IMR-90 (cell line): ENCODE measurements at regions not wholly inside any gene's neighbourhood (a gene's known extent, or its start where the extent isn't known, plus 50 kb on each side); places are given as distances from the start of the nearest gene placed in this dataset.
A peak's percentile ranks its signal among the peaks of the same experiment; 100 is the strongest.

Experiments used
- ATAC-seq: fragments of 200-7000 bp; cut with Tn5 transposase; 2 replicates; pipeline ENCODE4 v1.9.1; 2020; ENCODE audit warnings: low read depth, mild to moderate bottlenecking, moderate library complexity
- BruUV-seq: library from RNA; stranded (reverse); fragments of 400-500 nt; replicated peaks from 2 replicates; lab custom pipeline; 2021; lab: Mats Ljungman, UMichigan
- CTCF ChIA-PET: fragments of 300-600 bp; formaldehyde crosslinking; extraction: SDS; loops from one replicate; lab custom pipeline; 2021; ENCODE audit warnings: antibody characterized with exemption; lab: Yijun Ruan, JAX
- POLR2A ChIA-PET: fragments of 300-600 bp; sonication (Branson Sonifier 250); formaldehyde crosslinking; loops from one replicate; lab custom pipeline; 2022; ENCODE audit warnings: antibody characterized with exemption; ENCODE audit not compliant: unreplicated experiment; lab: Charles Lee
- DNase-seq: peaks from one replicate; pipeline ENCODE4 v3.0.0; 2013
- H2AFZ ChIP-seq: replicated peaks from 2 replicates; pipeline ENCODE3; 2013; ENCODE audit warnings: low read length, mild to moderate bottlenecking; ENCODE audit not compliant: poor library complexity
- H2AK5ac ChIP-seq: 2 replicates; pipeline ENCODE4 v1.6.1; 2013; ENCODE audit warnings: low read depth, low read length, inconsistent platforms
- H2AK9ac ChIP-seq: replicated peaks from 2 replicates; pipeline ENCODE3; 2013; ENCODE audit warnings: mild to moderate bottlenecking, low read depth, low read length, moderate library complexity; ENCODE audit not compliant: poor library complexity
- H2BK120ac ChIP-seq: 2 replicates; pipeline ENCODE4 v1.6.1; 2013; ENCODE audit warnings: low read depth, low read length, inconsistent platforms
- H2BK15ac ChIP-seq: 3 replicates; pipeline ENCODE4 v1.6.1; 2013; ENCODE audit warnings: low read depth, low read length, inconsistent platforms
- H2BK20ac ChIP-seq: 2 replicates; pipeline ENCODE4 v1.6.1; 2013; ENCODE audit warnings: low read depth, mild to moderate bottlenecking, inconsistent platforms, low read length, moderate library complexity
- H2BK5ac ChIP-seq: 2 replicates; pipeline ENCODE4 v1.6.1; 2013; ENCODE audit warnings: mild to moderate bottlenecking, low read depth, low read length, inconsistent platforms; ENCODE audit not compliant: poor library complexity, severe bottlenecking
- H3K14ac ChIP-seq: replicated peaks from 2 replicates; pipeline ENCODE4 v1.6.1; 2013; ENCODE audit warnings: low read depth, low read length, inconsistent platforms
- H3K18ac ChIP-seq: 2 replicates; pipeline ENCODE4 v1.6.1; 2013; ENCODE audit warnings: low read depth, low read length, control low read depth
- H3K23ac ChIP-seq: 2 replicates; pipeline ENCODE4 v1.6.1; 2013; ENCODE audit warnings: low read depth, low read length, inconsistent platforms
- H3K27ac ChIP-seq: 2 replicates; pipeline ENCODE4 v1.5.1; 2013; ENCODE audit warnings: mild to moderate bottlenecking, control low read depth, low read length; ENCODE audit not compliant: insufficient read depth
- H3K27me3 ChIP-seq: 2 replicates; pipeline ENCODE4 v1.6.1; 2013; ENCODE audit warnings: low read length; ENCODE audit not compliant: control insufficient read depth, insufficient read depth
- H3K36me3 ChIP-seq: 2 replicates; pipeline ENCODE4 v1.6.1; 2013; ENCODE audit warnings: low read length, mixed read lengths; ENCODE audit not compliant: control insufficient read depth, insufficient read depth
- H3K4ac ChIP-seq: 2 replicates; pipeline ENCODE4 v1.6.1; 2013; ENCODE audit warnings: low read depth, low read length, inconsistent platforms
- H3K4me1 ChIP-seq: 2 replicates; pipeline ENCODE4 v1.6.1; 2013; ENCODE audit warnings: low read length, mixed read lengths; ENCODE audit not compliant: control insufficient read depth, insufficient read depth
- H3K4me2 ChIP-seq: 2 replicates; pipeline ENCODE4 v1.6.1; 2013; ENCODE audit warnings: low read depth, mild to moderate bottlenecking, control low read depth, low read length, moderate library complexity
- H3K4me3 ChIP-seq: 2 replicates; pipeline ENCODE4 v1.5.1; 2013; ENCODE audit warnings: low read depth, mild to moderate bottlenecking, control low read depth, low read length, moderate library complexity; ENCODE audit not compliant: insufficient read depth
- H3K56ac ChIP-seq: 2 replicates; pipeline ENCODE4 v1.6.1; 2013; ENCODE audit warnings: low read length, inconsistent platforms; ENCODE audit not compliant: insufficient read depth; ENCODE audit errors: extremely low read depth
- H3K79me1 ChIP-seq, 2 experiments: 2 replicates each; pipeline ENCODE4 v1.6.1; 2013; ENCODE audit warnings: low read length in 2 of 2, inconsistent platforms in 1 of 2, low read depth in 1 of 2
- H3K9ac ChIP-seq: 2 replicates; pipeline ENCODE4 v1.6.1; 2013; ENCODE audit warnings: low read depth, low read length, control low read depth
- H3K9me1 ChIP-seq: 2 replicates; pipeline ENCODE4 v1.6.1; 2013; ENCODE audit warnings: low read length, inconsistent platforms; ENCODE audit not compliant: insufficient read depth
- H3K9me3 ChIP-seq: 2 replicates; pipeline ENCODE4 v1.6.1; 2013; ENCODE audit warnings: low read length; ENCODE audit not compliant: control insufficient read depth, insufficient read depth
- H4K20me1 ChIP-seq: 2 replicates; pipeline ENCODE4 v1.6.1; 2013; ENCODE audit warnings: low read length, inconsistent platforms; ENCODE audit not compliant: insufficient read depth
- H4K5ac ChIP-seq: 2 replicates; pipeline ENCODE4 v1.6.1; 2013; ENCODE audit warnings: mild to moderate bottlenecking, low read depth, low read length, control low read depth
- H4K8ac ChIP-seq, 2 experiments: 2 replicates each; pipeline ENCODE4 v1.6.1; 2013; ENCODE audit warnings: low read depth in 2 of 2, low read length in 2 of 2, control low read depth in 1 of 2, inconsistent platforms in 1 of 2
- H4K91ac ChIP-seq: 2 replicates; pipeline ENCODE4 v1.6.1; 2013; ENCODE audit warnings: low read depth, low read length, inconsistent platforms; ENCODE audit not compliant: insufficient read depth
- NFE2L2 ChIP-seq: fragments of 150-350 bp; IDR thresholded peaks from 2 replicates; pipeline ENCODE4 v1.6.1; 2016; ENCODE audit warnings: low read depth, mild to moderate bottlenecking, low read length
- SMC3 ChIP-seq: fragments of 150-350 bp; IDR thresholded peaks from 2 replicates; pipeline ENCODE4 v1.6.1; 2016; ENCODE audit warnings: low read depth, mild to moderate bottlenecking, antibody characterized with exemption, low read length, moderate library complexity
- WGBS, 2 experiments: methylation state at CpG; one replicate each; pipeline versions ENCODE4 v1.1.5 to v1.1.7; 2013; ENCODE audit warnings: missing lambda C conversion rate in 2 of 2; ENCODE audit not compliant: insufficient read length in 1 of 2; ENCODE audit errors: extremely low coverage in 2 of 2; 5-methylcytosine and 5-hydroxymethylcytosine counted together
- dilution Hi-C: fragments of 300-500 bp; cut with HindIII; formaldehyde crosslinking; loops from one replicate; pipeline ENCODE4 v1.14.3; 2018; ENCODE audit warnings: low sequenced_read_pairs; ENCODE audit not compliant: unreplicated experiment
- in situ Hi-C: fragments of 300-500 bp; cut with MboI; formaldehyde crosslinking; loops from 3 replicates; pipeline ENCODE4 v1.14.3; 2019; ENCODE audit warnings: low sequenced_read_pairs, inconsistent platforms, mixed read lengths
- intact Hi-C: fragments of 100-400 bp; cut with micrococcal nuclease; formaldehyde crosslinking; loops from 2 replicates; pipeline ENCODE4 v1.10.0; 2022
- TF ChIP-seq, protein P1 (sequence below): fragments of 150-350 bp; IDR thresholded peaks from 2 replicates; pipeline ENCODE4 v1.6.1; 2016; ENCODE audit warnings: low read depth, mild to moderate bottlenecking, low read length, moderate library complexity, borderline replicate concordance
- TF ChIP-seq, protein P2 (sequence below): conservative IDR thresholded peaks from 2 replicates; pipeline ENCODE4 v1.5.1; 2012; ENCODE audit warnings: mild to moderate bottlenecking, low read depth, low read length, improper control_type of control experiment
- TF ChIP-seq, protein P3 (sequence below): fragments of 150-350 bp; IDR thresholded peaks from 2 replicates; pipeline ENCODE4 v1.6.1; 2017; ENCODE audit warnings: mild to moderate bottlenecking, antibody characterized with exemption, low read length, low read depth

DNA sequence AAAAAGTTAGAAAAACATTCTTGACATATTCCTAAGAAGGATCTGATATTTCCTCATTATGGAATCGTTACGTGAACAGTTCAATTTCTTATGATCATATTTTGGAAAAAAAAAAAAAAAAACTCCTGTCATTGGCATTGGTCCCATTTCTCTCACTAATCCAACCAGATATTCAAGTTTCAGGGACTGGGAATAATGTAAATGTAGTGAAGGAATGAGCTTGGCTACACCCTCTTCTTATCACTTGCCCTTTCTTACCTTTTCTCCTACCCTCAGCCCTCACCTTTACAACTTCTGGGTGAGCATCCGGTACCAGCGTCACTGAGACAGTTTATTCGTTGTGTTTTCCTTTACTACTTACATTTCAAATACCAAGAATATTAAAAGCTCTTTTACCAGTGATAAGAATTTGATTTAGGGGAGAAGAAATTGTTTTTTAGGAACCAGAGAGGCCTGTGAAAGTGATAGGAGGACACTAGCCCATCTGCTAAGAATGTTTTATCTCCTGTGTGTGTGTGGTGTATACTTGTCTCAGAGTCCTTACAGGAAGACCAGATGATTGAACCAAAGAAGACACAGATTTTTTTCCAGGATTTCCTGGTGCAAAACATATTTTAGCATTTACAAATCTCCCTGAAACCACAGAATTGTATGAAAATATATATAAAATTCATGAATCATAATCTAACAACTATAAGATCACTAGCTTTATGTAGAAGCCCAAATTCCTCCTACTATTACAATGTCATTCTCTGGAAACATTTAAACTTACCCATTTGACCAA, 946.7 kb downstream of the ZPLD1 start:
- no peak for ATAC-seq
- in situ Hi-C loops = no loop called here

More for the DNA sequence above, 946.7 kb downstream of the ZPLD1 start:
- Histone ChIP-seq H3K4me2 (no peak overlapping the region), H2BK20ac (no peak overlapping the region), H3K79me1 (no peaks in the 10 kb centered on the region), H2BK5ac (no peak overlapping the region), H3K14ac (no peak overlapping the region), H3K9me3 (no peaks in the 10 kb centered on the region), H3K56ac (no peak overlapping the region), H4K5ac (no peak overlapping the region), H3K9ac (no peak overlapping the region), H3K9me1 (no peaks in the 10 kb centered on the region), H3K27ac (no peak overlapping the region), H3K4ac (no peak overlapping the region), H4K91ac (no peak overlapping the region), H3K36me3 (no peaks in the 10 kb centered on the region), H4K8ac (no peak overlapping the region), H2AFZ (no peak overlapping the region), H3K4me1 (no peaks in the 10 kb centered on the region), H2AK5ac (no peak overlapping the region), H3K27me3 (no peaks in the 10 kb centered on the region), H3K18ac (no peak overlapping the region), H4K20me1 (no peaks in the 10 kb centered on the region), H2AK9ac (no peak overlapping the region), H3K4me3 (no peak overlapping the region), H2BK120ac (no peak overlapping the region), H2BK15ac (no peak overlapping the region), H3K23ac (no peak overlapping the region)
- dilution Hi-C loops (no loop called here), intact Hi-C loops (no loop called here)
- WGBS, 2 experiments = no CpG with 5 or more reads among the region's 5 CpGs
- no TSS peak for BruUV-seq
- peak; percentile 1 for DNase-seq
- TF ChIP-seq, protein P1, sequence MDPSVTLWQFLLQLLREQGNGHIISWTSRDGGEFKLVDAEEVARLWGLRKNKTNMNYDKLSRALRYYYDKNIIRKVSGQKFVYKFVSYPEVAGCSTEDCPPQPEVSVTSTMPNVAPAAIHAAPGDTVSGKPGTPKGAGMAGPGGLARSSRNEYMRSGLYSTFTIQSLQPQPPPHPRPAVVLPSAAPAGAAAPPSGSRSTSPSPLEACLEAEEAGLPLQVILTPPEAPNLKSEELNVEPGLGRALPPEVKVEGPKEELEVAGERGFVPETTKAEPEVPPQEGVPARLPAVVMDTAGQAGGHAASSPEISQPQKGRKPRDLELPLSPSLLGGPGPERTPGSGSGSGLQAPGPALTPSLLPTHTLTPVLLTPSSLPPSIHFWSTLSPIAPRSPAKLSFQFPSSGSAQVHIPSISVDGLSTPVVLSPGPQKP = no peak
- TF ChIP-seq SMC3 = no peak
- TF ChIP-seq NFE2L2 = no peak
- TF ChIP-seq, protein P2, sequence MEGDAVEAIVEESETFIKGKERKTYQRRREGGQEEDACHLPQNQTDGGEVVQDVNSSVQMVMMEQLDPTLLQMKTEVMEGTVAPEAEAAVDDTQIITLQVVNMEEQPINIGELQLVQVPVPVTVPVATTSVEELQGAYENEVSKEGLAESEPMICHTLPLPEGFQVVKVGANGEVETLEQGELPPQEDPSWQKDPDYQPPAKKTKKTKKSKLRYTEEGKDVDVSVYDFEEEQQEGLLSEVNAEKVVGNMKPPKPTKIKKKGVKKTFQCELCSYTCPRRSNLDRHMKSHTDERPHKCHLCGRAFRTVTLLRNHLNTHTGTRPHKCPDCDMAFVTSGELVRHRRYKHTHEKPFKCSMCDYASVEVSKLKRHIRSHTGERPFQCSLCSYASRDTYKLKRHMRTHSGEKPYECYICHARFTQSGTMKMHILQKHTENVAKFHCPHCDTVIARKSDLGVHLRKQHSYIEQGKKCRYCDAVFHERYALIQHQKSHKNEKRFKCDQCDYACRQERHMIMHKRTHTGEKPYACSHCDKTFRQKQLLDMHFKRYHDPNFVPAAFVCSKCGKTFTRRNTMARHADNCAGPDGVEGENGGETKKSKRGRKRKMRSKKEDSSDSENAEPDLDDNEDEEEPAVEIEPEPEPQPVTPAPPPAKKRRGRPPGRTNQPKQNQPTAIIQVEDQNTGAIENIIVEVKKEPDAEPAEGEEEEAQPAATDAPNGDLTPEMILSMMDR = no peak
- TF ChIP-seq, protein P3, sequence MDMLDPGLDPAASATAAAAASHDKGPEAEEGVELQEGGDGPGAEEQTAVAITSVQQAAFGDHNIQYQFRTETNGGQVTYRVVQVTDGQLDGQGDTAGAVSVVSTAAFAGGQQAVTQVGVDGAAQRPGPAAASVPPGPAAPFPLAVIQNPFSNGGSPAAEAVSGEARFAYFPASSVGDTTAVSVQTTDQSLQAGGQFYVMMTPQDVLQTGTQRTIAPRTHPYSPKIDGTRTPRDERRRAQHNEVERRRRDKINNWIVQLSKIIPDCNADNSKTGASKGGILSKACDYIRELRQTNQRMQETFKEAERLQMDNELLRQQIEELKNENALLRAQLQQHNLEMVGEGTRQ = no peak
- POLR2A ChIA-PET = no interaction called here
- CTCF ChIA-PET = interaction anchor here (0.6 kb wide), 1 partner anchor 684 kb away, joined by 6 read pairs; no protein-coding TSS in a partner anchor
